Ishikawa (cell line): ENCODE measurements at regions not wholly inside any gene's neighbourhood (a gene's known extent, or its start where the extent isn't known, plus 50 kb on each side); places are given as distances from the start of the nearest gene placed in this dataset.

ENCODE experiments used
- CEBPB ChIP-seq: IDR thresholded peaks from 2 replicates; pipeline ENCODE4 v1.6.1; 2012
- CREB1 ChIP-seq: IDR thresholded peaks from 2 replicates; pipeline ENCODE4 v1.6.1; 2012; ENCODE audit warnings: low read depth
- EGR1 ChIP-seq: IDR thresholded peaks from 2 replicates; pipeline ENCODE4 v1.6.1; 2012
- EP300 ChIP-seq: IDR thresholded peaks from 2 replicates; pipeline ENCODE4 v1.6.1; 2012; ENCODE audit warnings: borderline replicate concordance
- FOXM1 ChIP-seq: IDR thresholded peaks from 2 replicates; pipeline ENCODE4 v1.6.1; 2012; ENCODE audit warnings: low read depth, borderline replicate concordance
- NFIC ChIP-seq: IDR thresholded peaks from 2 replicates; pipeline ENCODE4 v1.6.1; 2012
- RAD21 ChIP-seq: IDR thresholded peaks from 2 replicates; pipeline ENCODE4 v1.6.1; 2012; ENCODE audit warnings: low read depth
- TAF1 ChIP-seq: IDR thresholded peaks from 2 replicates; pipeline ENCODE4 v1.6.1; 2012; ENCODE audit warnings: low read depth, mild to moderate bottlenecking
- TCF12 ChIP-seq: IDR thresholded peaks from 2 replicates; pipeline ENCODE4 v1.6.1; 2012; ENCODE audit warnings: low read depth
- TEAD4 ChIP-seq: IDR thresholded peaks from 2 replicates; pipeline ENCODE4 v1.6.1; 2012
- YY1 ChIP-seq: IDR thresholded peaks from 2 replicates; pipeline ENCODE4 v1.6.1; 2012; ENCODE audit warnings: low read depth
- ZBTB7A ChIP-seq: IDR thresholded peaks from 2 replicates; pipeline ENCODE4 v1.6.1; 2012; ENCODE audit warnings: low read depth
- TF ChIP-seq, protein P1 (sequence below): IDR thresholded peaks from 2 replicates; pipeline ENCODE4 v1.6.1; 2012; ENCODE audit warnings: low read depth, mild to moderate bottlenecking
- TF ChIP-seq, protein P2 (sequence below): IDR thresholded peaks from 2 replicates; pipeline ENCODE4 v1.6.1; 2012
- TF ChIP-seq, protein P3 (sequence below): IDR thresholded peaks from 2 replicates; pipeline ENCODE4 v1.6.1; 2012

DNA sequence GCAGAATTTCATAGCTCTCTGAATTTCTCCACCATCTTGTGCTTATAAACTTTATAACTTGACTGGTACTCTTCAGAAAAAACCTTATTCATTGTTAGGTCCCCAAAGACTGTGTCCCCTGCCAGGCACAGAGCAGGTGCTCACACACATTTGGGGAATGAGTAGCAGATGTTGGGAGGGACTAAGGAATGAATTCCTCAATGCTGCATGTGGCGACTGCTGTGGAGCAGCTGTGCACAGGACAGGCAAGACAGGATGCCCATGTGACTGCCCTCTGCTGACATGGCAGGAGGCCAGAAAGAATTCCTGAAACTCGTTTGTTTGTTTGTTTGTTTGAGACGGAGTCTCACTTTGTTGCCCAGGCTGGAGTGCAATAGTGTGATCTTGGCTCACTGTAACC is 122.3 kb upstream of the ITGA6 start:
- TF ChIP-seq, protein P1, sequence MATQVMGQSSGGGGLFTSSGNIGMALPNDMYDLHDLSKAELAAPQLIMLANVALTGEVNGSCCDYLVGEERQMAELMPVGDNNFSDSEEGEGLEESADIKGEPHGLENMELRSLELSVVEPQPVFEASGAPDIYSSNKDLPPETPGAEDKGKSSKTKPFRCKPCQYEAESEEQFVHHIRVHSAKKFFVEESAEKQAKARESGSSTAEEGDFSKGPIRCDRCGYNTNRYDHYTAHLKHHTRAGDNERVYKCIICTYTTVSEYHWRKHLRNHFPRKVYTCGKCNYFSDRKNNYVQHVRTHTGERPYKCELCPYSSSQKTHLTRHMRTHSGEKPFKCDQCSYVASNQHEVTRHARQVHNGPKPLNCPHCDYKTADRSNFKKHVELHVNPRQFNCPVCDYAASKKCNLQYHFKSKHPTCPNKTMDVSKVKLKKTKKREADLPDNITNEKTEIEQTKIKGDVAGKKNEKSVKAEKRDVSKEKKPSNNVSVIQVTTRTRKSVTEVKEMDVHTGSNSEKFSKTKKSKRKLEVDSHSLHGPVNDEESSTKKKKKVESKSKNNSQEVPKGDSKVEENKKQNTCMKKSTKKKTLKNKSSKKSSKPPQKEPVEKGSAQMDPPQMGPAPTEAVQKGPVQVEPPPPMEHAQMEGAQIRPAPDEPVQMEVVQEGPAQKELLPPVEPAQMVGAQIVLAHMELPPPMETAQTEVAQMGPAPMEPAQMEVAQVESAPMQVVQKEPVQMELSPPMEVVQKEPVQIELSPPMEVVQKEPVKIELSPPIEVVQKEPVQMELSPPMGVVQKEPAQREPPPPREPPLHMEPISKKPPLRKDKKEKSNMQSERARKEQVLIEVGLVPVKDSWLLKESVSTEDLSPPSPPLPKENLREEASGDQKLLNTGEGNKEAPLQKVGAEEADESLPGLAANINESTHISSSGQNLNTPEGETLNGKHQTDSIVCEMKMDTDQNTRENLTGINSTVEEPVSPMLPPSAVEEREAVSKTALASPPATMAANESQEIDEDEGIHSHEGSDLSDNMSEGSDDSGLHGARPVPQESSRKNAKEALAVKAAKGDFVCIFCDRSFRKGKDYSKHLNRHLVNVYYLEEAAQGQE = no peak
- no peak for TF ChIP-seq YY1
- no peak for TF ChIP-seq TCF12
- TF ChIP-seq FOXM1 = no peak
- TF ChIP-seq EGR1 = no peak
- no peak for TF ChIP-seq CREB1
- no peak for TF ChIP-seq TAF1
- TF ChIP-seq ZBTB7A = no peak
- no peak for TF ChIP-seq TEAD4
- TF ChIP-seq, protein P2, sequence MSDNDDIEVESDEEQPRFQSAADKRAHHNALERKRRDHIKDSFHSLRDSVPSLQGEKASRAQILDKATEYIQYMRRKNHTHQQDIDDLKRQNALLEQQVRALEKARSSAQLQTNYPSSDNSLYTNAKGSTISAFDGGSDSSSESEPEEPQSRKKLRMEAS = no peak
- TF ChIP-seq CEBPB = no peak
- TF ChIP-seq EP300 = no peak
- TF ChIP-seq NFIC = no peak
- no peak for TF ChIP-seq RAD21
- TF ChIP-seq, protein P3, sequence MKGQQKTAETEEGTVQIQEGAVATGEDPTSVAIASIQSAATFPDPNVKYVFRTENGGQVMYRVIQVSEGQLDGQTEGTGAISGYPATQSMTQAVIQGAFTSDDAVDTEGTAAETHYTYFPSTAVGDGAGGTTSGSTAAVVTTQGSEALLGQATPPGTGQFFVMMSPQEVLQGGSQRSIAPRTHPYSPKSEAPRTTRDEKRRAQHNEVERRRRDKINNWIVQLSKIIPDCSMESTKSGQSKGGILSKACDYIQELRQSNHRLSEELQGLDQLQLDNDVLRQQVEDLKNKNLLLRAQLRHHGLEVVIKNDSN = no peak

DNA sequence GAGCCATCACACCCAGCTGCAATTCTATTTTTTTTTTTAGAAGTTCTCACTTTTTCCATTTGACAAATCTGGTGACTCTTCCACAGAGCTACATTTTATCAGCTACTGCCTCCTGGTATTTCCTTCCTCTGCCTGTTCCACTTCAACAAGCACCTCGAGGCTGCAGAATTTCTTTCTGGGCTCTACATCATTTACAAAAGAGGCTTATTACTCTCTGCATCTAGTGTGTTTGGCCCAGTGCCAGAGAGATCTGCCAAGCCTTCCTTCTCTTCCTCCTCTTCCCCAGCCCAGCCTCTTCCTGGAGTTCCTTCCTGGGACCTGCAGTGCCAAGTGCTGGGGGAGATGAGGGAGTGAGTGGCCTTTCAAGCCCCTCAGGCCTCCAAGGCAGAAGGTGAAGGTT is 119.6 kb upstream of the ITGA6 start:
- TF ChIP-seq TAF1 (no peak), NFIC (peak; percentile 60), TCF12 (no peak)

DNA sequence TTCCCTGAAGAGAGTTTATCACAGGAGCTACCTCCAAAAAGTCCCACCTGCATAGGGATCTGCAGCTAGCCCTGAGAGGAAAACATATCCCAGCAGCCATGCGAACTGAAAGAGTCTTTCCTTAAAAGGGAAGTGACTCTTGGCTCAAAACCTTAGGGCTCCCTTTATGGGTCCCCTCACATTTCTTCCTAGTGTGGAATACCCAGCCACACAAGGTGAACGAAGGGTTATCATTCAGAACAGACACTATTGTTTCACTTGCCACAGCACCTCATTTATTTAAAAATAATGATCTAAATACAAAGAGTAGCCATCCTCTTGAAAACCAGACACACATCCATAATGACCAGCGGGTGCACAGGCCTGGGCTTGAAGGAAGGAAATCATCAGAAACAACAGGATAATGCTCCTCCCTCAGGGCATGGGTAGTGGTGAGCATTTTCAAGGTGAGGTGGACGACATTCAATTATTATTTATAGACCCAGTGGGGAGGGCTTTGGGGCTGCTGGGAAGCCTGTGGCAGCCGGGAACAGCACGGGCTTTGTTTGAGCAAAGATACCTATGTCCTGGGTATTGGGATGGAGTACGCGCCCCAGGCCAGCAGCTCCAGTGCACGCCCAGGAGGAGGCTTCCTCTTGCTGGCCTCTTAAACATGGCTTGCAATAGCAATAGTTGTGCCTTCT is 119.0 kb upstream of the ITGA6 start:
- TF ChIP-seq ZBTB7A (no peak), NFIC (no peak), YY1 (no peak), FOXM1 (no peak), TCF12 (no peak)
- TF ChIP-seq, protein P2 = no peak
- TF ChIP-seq, protein P3 = no peak

DNA sequence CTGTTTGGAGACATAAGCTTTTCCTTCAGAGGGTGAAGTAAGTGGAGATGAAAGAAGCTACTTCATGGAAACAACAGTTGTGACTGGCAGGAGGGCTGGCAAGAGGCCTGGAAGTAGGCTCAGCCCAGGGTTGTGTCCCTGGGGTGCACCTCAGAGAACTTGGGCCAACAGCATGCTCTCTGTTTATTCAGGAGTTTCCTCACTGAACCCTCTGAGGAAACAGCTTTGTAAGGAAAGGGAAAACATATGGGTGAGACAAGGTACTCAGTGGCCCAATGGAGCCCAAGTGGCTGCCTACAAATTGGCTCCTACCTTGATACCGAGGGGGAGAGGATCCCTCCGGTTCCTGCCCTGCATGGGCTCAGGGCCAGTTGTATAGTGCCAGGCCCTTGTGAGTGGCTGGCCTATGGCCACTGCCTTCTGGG is 115.5 kb upstream of the ITGA6 start:
- TF ChIP-seq EP300 = no peak
- no peak for TF ChIP-seq FOXM1

DNA sequence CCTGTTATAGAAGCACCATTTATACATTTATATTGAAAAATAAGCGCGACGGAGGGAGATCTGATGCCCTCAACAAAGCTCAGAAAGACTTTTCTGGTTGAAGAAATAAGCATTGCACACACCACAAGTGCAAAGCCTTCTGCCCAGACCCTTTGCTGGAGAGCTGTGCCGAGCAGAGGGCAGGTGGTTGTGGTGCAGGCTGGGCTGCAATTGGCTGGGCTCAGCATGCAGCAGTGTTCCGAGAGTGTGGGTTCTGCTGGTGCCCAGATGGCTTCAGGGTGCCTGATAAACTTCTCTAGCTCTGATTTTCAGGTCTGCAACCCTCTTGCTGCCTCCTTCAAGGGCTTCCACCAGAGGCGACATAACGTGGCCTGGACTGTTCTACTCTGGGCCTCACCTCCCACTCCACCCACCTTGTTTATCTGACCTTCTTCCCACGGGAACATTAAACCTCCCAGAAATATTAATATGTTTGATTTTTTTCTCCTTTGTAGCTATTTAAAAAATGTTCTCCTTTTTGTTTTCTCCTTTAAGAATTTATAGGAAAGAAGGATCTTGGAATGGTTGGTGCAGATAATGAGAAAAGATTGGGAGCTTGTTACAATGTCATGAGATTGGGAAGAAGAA is 113.6 kb upstream of the ITGA6 start:
- TF ChIP-seq, protein P1 = no peak
- TF ChIP-seq ZBTB7A (no peak), EGR1 (no peak), TEAD4 (no peak), CEBPB (no peak), RAD21 (no peak), FOXM1 (no peak), EP300 (no peak), CREB1 (no peak), TAF1 (no peak), NFIC (no peak), YY1 (no peak)
- TF ChIP-seq, protein P2 = no peak
- TF ChIP-seq, protein P3 = no peak

DNA sequence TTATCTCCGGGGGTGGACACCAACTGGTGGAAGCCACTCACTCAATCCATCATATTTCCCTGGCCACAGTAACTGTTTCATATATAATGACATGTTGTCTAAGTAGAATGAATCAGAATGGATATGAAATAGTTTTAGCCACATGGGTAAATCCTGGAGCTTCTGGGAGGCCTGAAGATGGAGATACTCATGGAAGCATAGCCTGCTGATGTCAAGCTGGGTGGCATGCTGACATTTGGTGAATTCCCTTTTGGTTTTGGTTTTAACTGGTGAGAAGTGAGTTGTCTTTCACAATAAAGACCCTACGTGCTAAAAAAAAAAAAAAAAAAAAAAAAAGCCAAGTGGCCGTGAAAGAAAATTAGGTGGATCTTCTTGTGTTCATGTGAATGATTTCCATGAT is 105.3 kb upstream of the ITGA6 start:
- TF ChIP-seq FOXM1 = no peak
- TF ChIP-seq TAF1 = no peak
- TF ChIP-seq, protein P3 = no peak
- no peak for TF ChIP-seq EGR1
- TF ChIP-seq, protein P1 = no peak
- TF ChIP-seq YY1 = no peak
- TF ChIP-seq NFIC = no peak
- TF ChIP-seq, protein P2 = no peak
- TF ChIP-seq TCF12 = no peak
- no peak for TF ChIP-seq TEAD4
- no peak for TF ChIP-seq EP300
- no peak for TF ChIP-seq RAD21
- no peak for TF ChIP-seq CREB1
- TF ChIP-seq CEBPB = no peak
- TF ChIP-seq ZBTB7A = no peak
